SU-DHL-6 (cell line): ENCODE measurements at regions not wholly inside any gene's neighbourhood (a gene's known extent, or its start where the extent isn't known, plus 50 kb on each side); places are given as distances from the start of the nearest gene placed in this dataset.

ENCODE experiments used
- H2AFZ ChIP-seq: fragments of 200-600 bp; sonication (generic); 2 replicates; pipeline ENCODE4 v1.6.1; 2014; ENCODE audit warnings: low read depth, mild to moderate bottlenecking, moderate library complexity, mixed read lengths, antibody characterized with exemption, low read length; ENCODE audit not compliant: severe bottlenecking
- H3F3A ChIP-seq: fragments of 200-600 bp; shearing (Covaris generic); 2 replicates; pipeline ENCODE4 v1.6.0; 2016; ENCODE audit warnings: antibody characterized with exemption, mild to moderate bottlenecking; ENCODE audit not compliant: insufficient read depth
- H3K27ac ChIP-seq: fragments of 200-600 bp; sonication (generic); 2 replicates; pipeline ENCODE4 v1.5.1; 2016; ENCODE audit warnings: low read depth, mild to moderate bottlenecking, low read length, moderate library complexity, mixed read lengths
- H3K27me3 ChIP-seq: fragments of 200-600 bp; sonication (generic), shearing (Covaris generic); 2 replicates; pipeline ENCODE4 v1.6.0; 2014; ENCODE audit warnings: mild to moderate bottlenecking, low read length
- H3K36me3 ChIP-seq: fragments of 200-600 bp; sonication (generic); 2 replicates; pipeline ENCODE4 v1.6.1; 2014; ENCODE audit warnings: mild to moderate bottlenecking, low read length, mixed read lengths
- H3K4me2 ChIP-seq: fragments of 300-600, 200-600 bp; shearing (Covaris generic), sonication (generic); 2 replicates; pipeline ENCODE4 v1.6.0; 2014; ENCODE audit warnings: low read length, low read depth, mild to moderate bottlenecking; ENCODE audit not compliant: poor library complexity, severe bottlenecking
- H3K4me3 ChIP-seq: fragments of 200-600 bp; sonication (generic); 2 replicates; pipeline ENCODE4 v1.5.1; 2014; ENCODE audit warnings: antibody characterized with exemption, low read length, mild to moderate bottlenecking, mixed read lengths; ENCODE audit not compliant: insufficient read depth, poor library complexity, severe bottlenecking
- H3K79me2 ChIP-seq: fragments of 200-600 bp; sonication (generic); 2 replicates; pipeline ENCODE4 v1.6.1; 2014; ENCODE audit warnings: mild to moderate bottlenecking, low read length, moderate library complexity; ENCODE audit not compliant: insufficient read depth
- H3K9ac ChIP-seq: fragments of 200-600 bp; sonication (generic); 2 replicates; pipeline ENCODE4 v1.7.0; 2014; ENCODE audit warnings: mild to moderate bottlenecking, low read length
- H3K9me2 ChIP-seq: fragments of 200-600 bp; sonication (generic); replicated peaks from 2 replicates; pipeline ENCODE4 v1.6.1; 2014; ENCODE audit warnings: low read length; ENCODE audit not compliant: insufficient read depth
- H3K9me3 ChIP-seq: fragments of 200-600 bp; sonication (generic); 2 replicates; pipeline ENCODE4 v1.6.1; 2014; ENCODE audit warnings: low read length, mixed read lengths; ENCODE audit not compliant: insufficient read depth
- H4K20me1 ChIP-seq: fragments of 200-600 bp; sonication (generic); 2 replicates; pipeline ENCODE4 v1.6.1; 2014; ENCODE audit warnings: low read depth, mild to moderate bottlenecking, antibody characterized with exemption, low read length, moderate library complexity, mixed read lengths
- CTCF ChIP-seq: fragments of 200-600 bp; sonication (generic); IDR thresholded peaks from one replicate; pipeline ENCODE4 v1.5.1; 2017; ENCODE audit warnings: antibody characterized with exemption, mild to moderate bottlenecking, low read length, moderate library complexity; ENCODE audit not compliant: insufficient read depth, poor library complexity, severe bottlenecking
- EZH2phosphoT487 ChIP-seq: fragments of 200-600 bp; sonication (generic), shearing (Covaris generic); conservative IDR thresholded peaks from 2 replicates; pipeline ENCODE4 v1.6.1; 2018; ENCODE audit warnings: mild to moderate bottlenecking, antibody characterized with exemption, low read length, moderate library complexity, mixed read lengths

GRCh38 chr4:12791536-12791935 lies 692.6 kb downstream of the RAB28 start:
- TF ChIP-seq EZH2phosphoT487 (no peak), CTCF (no peak)
- H3K4me2 ChIP-seq, result no peak overlapping the region
- H3K27me3 ChIP-seq, result no peaks in the 10 kb centered on the region
- H2AFZ ChIP-seq, result no peak overlapping the region
- no peaks in the 10 kb centered on the region for H3K9me2 ChIP-seq
- no peaks in the 10 kb centered on the region for H3F3A ChIP-seq
- H3K79me2 ChIP-seq, result no peaks in the 10 kb centered on the region
- no peak overlapping the region for H3K9ac ChIP-seq
- H3K27ac ChIP-seq, result no peak overlapping the region
- H3K4me3 ChIP-seq, result no peak overlapping the region
- no peaks in the 10 kb centered on the region for H3K9me3 ChIP-seq
- H3K36me3 ChIP-seq, result no peaks in the 10 kb centered on the region
- no peaks in the 10 kb centered on the region for H4K20me1 ChIP-seq

- Histone ChIP-seq H3K36me3 (no peaks in the 10 kb centered on the region), H3K9ac (no peak overlapping the region), H3K4me2 (no peak overlapping the region), H3K79me2 (no peaks in the 10 kb centered on the region), H3K9me2 (no peaks in the 10 kb centered on the region), H3K27ac (no peak overlapping the region), H3F3A (no peaks in the 10 kb centered on the region), H4K20me1 (no peaks in the 10 kb centered on the region), H2AFZ (no peak overlapping the region), H3K9me3 (no peaks in the 10 kb centered on the region), H3K4me3 (no peak overlapping the region), H3K27me3 (no peaks in the 10 kb centered on the region)
- TF ChIP-seq CTCF, result no peak
- no peak for TF ChIP-seq EZH2phosphoT487
These were observed 696.9 kb downstream of the RAB28 start for GRCh38 chr4:12787261-12787660.

- H3K9ac ChIP-seq, result no peak overlapping the region
- no peak overlapping the region for H3K27ac ChIP-seq
- no peaks in the 10 kb centered on the region for H3F3A ChIP-seq
- no peaks in the 10 kb centered on the region for H3K9me3 ChIP-seq
- no peaks in the 10 kb centered on the region for H3K9me2 ChIP-seq
- no peaks in the 10 kb centered on the region for H4K20me1 ChIP-seq
- H3K27me3 ChIP-seq, result no peaks in the 10 kb centered on the region
- no peak overlapping the region for H3K4me3 ChIP-seq
- no peaks in the 10 kb centered on the region for H3K79me2 ChIP-seq
- no peak overlapping the region for H3K4me2 ChIP-seq
- no peak for TF ChIP-seq CTCF
- TF ChIP-seq EZH2phosphoT487, result no peak
- H2AFZ ChIP-seq, result no peak overlapping the region
- H3K36me3 ChIP-seq, result no peaks in the 10 kb centered on the region
These were observed 705.4 kb downstream of the RAB28 start for GRCh38 chr4:12778706-12779105.
